ENCODE measurements at regions not wholly inside any gene's neighbourhood (a gene's known extent, or its start where the extent isn't known, plus 50 kb on each side); places are given as distances from the start of the nearest gene placed in this dataset.

GRCh38 chr6:80690551-80691131, 584.2 kb downstream of the BCKDHB start:
- TF ChIP-seq EZH2 (IDR thresholded peaks at IDR 0.05; ENCODE audit: insufficient read depth, poor library complexity, severe bottlenecking) = no peak
- no peak for TF ChIP-seq EZH2phosphoT487 (IDR thresholded peaks at IDR 0.05; ENCODE audit: insufficient read depth, low read depth)

All from GM23248 (cell line).